ENCODE measurements at regions not wholly inside any gene's neighbourhood (a gene's known extent, or its start where the extent isn't known, plus 50 kb on each side); places are given as distances from the start of the nearest gene placed in this dataset.

GRCh38 chr1:222940906-222941305 lies 126.1 kb downstream of the DISP1 start:
- no peak for TF ChIP-seq CTCF (IDR thresholded peaks at IDR 0.05)
- no peak for TF ChIP-seq POLR2A (IDR thresholded peaks at IDR 0.05)

Data from thyroid gland (tissue), 4 donors.